HepG2 (cell line): ENCODE measurements at regions not wholly inside any gene's neighbourhood (a gene's known extent, or its start where the extent isn't known, plus 50 kb on each side); places are given as distances from the start of the nearest gene placed in this dataset.

Source experiments
- ATAC-seq: fragments of 200-7000 bp; cut with Tn5 transposase; 3 replicates; pipeline ENCODE4 v1.9.1; 2020; ENCODE audit warnings: mild to moderate bottlenecking, moderate library complexity
- BruUV-seq: library from RNA; stranded (reverse); fragments of 400-500 nt; replicated peaks from 2 replicates; lab custom pipeline; 2021; lab: Mats Ljungman, UMichigan
- CTCF ChIA-PET: fragments of 300-600 bp; formaldehyde crosslinking; extraction: SDS; loops from one replicate; lab custom pipeline; 2021; ENCODE audit warnings: low total read pairs, inconsistent platforms, low intra/inter-chr PET ratio; lab: Yijun Ruan, JAX
- POLR2A ChIA-PET: fragments of 350-600 bp; sonication (Branson Sonifier 250); formaldehyde crosslinking; loops from one replicate; lab custom pipeline; 2020; ENCODE audit warnings: antibody characterized with exemption, inconsistent platforms; lab: Yijun Ruan, JAX
- DNase-seq: peaks from one replicate; pipeline ENCODE4 v3.0.0-alpha.2; 2015; ENCODE audit warnings: low spot score
- FAIRE-seq: peaks from 3 replicates; lab custom pipeline; 2011; peaks lifted over from hg19 to GRCh38; lab: Jason Lieb, UNC
- H2AFZ ChIP-seq: one replicate; pipeline ENCODE4 v1.6.1; 2011; ENCODE audit warnings: low read length, inconsistent platforms
- H3K27ac ChIP-seq: fragments of 300-600 bp; 3 replicates; pipeline ENCODE4 v1.8.0; 2011; ENCODE audit warnings: mixed run types, mild to moderate bottlenecking, mixed read lengths, low read length, inconsistent platforms; ENCODE audit not compliant: insufficient read depth; ENCODE audit errors: extremely low read length
- H3K27me3 ChIP-seq, 2 experiments: fragments of 200-600 bp in 1 of 2; 2 replicates in 1 of 2; 3 replicates in 1 of 2; pipeline versions ENCODE4 v1.6.0 to v1.8.0; 2011; ENCODE audit warnings: low read length in 2 of 2, mild to moderate bottlenecking in 2 of 2, moderate library complexity in 2 of 2, inconsistent platforms in 1 of 2; ENCODE audit not compliant: insufficient read depth in 2 of 2, control insufficient read depth in 1 of 2
- H3K36me3 ChIP-seq, 2 experiments: fragments of 200-600 bp in 1 of 2; replicated peaks in 1 of 2; 2 replicates in 1 of 2; 3 replicates in 1 of 2; pipeline versions ENCODE4 v1.5.1 to v1.8.0; 2011; ENCODE audit warnings: low read length in 2 of 2, inconsistent platforms in 1 of 2; ENCODE audit not compliant: insufficient read depth in 2 of 2, control insufficient read depth in 1 of 2
- H3K4me1 ChIP-seq: 2 replicates; pipeline ENCODE4 v1.5.1; 2012; ENCODE audit warnings: low read length, inconsistent platforms; ENCODE audit not compliant: insufficient read depth
- H3K4me2 ChIP-seq: 2 replicates; pipeline ENCODE4 v1.6.0; 2011; ENCODE audit warnings: low read depth, low read length, inconsistent platforms
- H3K4me3 ChIP-seq, 3 experiments: fragments of 200-600 bp in 1 of 3; sonication (generic), shearing (Covaris generic) in 1 of 3; replicated peaks in 1 of 3; 2 replicates each; pipeline ENCODE4 v1.5.1; 2011 to 2016; ENCODE audit warnings: low read length in 3 of 3, inconsistent platforms in 2 of 3, low read depth in 2 of 3, mild to moderate bottlenecking in 2 of 3, control low read depth in 1 of 3, mixed read lengths in 1 of 3; ENCODE audit not compliant: insufficient read depth in 1 of 3
- H3K79me2 ChIP-seq: one replicate; pipeline ENCODE4 v1.6.1; 2011; ENCODE audit warnings: low read length, inconsistent platforms; ENCODE audit not compliant: insufficient read depth
- H3K9ac ChIP-seq: 2 replicates; pipeline ENCODE4 v1.6.0; 2011; ENCODE audit warnings: mild to moderate bottlenecking, low read depth, low read length, inconsistent platforms; ENCODE audit not compliant: insufficient read depth
- H3K9me3 ChIP-seq: 2 replicates; pipeline ENCODE4 v1.5.1; 2012; ENCODE audit warnings: mild to moderate bottlenecking, low read length
- H4K20me1 ChIP-seq: 2 replicates; pipeline ENCODE4 v1.6.0; 2011; ENCODE audit warnings: inconsistent platforms, mild to moderate bottlenecking, low read length, moderate library complexity; ENCODE audit not compliant: insufficient read depth
- AGO1 ChIP-seq: fragments of 200-400 bp; formaldehyde crosslinking; IDR thresholded peaks from 2 replicates; pipeline ENCODE4 v1.6.1; 2017; ENCODE audit warnings: mild to moderate bottlenecking, low read depth, low read length, moderate library complexity; ENCODE audit not compliant: poor library complexity, severe bottlenecking
- BRCA1 ChIP-seq: sonication (generic); formaldehyde crosslinking; IDR thresholded peaks from 2 replicates; pipeline ENCODE4 v1.4.0; 2020; ENCODE audit warnings: missing genetic modification reagents
- BRD4 ChIP-seq: sonication (generic); formaldehyde crosslinking; IDR thresholded peaks from 2 replicates; pipeline ENCODE4 v1.4.0; 2020; ENCODE audit warnings: missing genetic modification reagents
- EED ChIP-seq: sonication (generic); formaldehyde crosslinking; IDR thresholded peaks from 2 replicates; pipeline ENCODE4 v1.5.0; 2020; ENCODE audit warnings: mild to moderate bottlenecking, missing genetic modification reagents
- ESRRA ChIP-seq: sonication (generic); formaldehyde crosslinking; IDR thresholded peaks from 2 replicates; pipeline ENCODE4 v1.5.1; 2020; ENCODE audit warnings: mild to moderate bottlenecking, low read depth, missing genetic modification reagents
- ETV6 ChIP-seq: sonication (generic); formaldehyde crosslinking; conservative IDR thresholded peaks from 2 replicates; pipeline ENCODE4 v1.4.0; 2020; ENCODE audit warnings: missing genetic modification reagents
- FIP1L1 ChIP-seq: fragments of 200-400 bp; formaldehyde crosslinking; IDR thresholded peaks from 2 replicates; pipeline ENCODE4 v1.6.1; 2018; ENCODE audit warnings: low read depth, mild to moderate bottlenecking, low read length, moderate library complexity, borderline replicate concordance; ENCODE audit not compliant: insufficient read depth
- MZF1 ChIP-seq: sonication (generic); formaldehyde crosslinking; IDR thresholded peaks from 2 replicates; pipeline ENCODE4 v1.8.1; 2023; ENCODE audit warnings: mild to moderate bottlenecking, missing genetic modification reagents, borderline replicate concordance
- ZBTB3 ChIP-seq: sonication (generic); formaldehyde crosslinking; IDR thresholded peaks from 2 replicates; pipeline ENCODE4 v1.4.0; 2020; ENCODE audit warnings: low read depth, mild to moderate bottlenecking, moderate library complexity, missing genetic modification reagents, borderline replicate concordance
- ZIK1 ChIP-seq: sonication (generic); formaldehyde crosslinking; IDR thresholded peaks from 2 replicates; pipeline ENCODE4 v1.5.0; 2020; ENCODE audit warnings: mild to moderate bottlenecking, low read depth, missing genetic modification reagents, borderline replicate concordance
- ZKSCAN1 ChIP-seq: fragments of 150-350 bp; IDR thresholded peaks from 2 replicates; pipeline ENCODE4 v1.6.1; 2014; ENCODE audit warnings: low read length
- ZNF251 ChIP-seq: sonication (generic); formaldehyde crosslinking; IDR thresholded peaks from 2 replicates; pipeline ENCODE4 v1.9.0; 2021; ENCODE audit warnings: mild to moderate bottlenecking, missing genetic modification reagents
- ZNF788 ChIP-seq: sonication (generic); formaldehyde crosslinking; IDR thresholded peaks from 2 replicates; pipeline ENCODE4 v1.5.0; 2020; ENCODE audit warnings: mild to moderate bottlenecking, missing genetic modification reagents, borderline replicate concordance
- WGBS: methylation state at CpG from one replicate; pipeline ENCODE4 v1.1.6; 2017; ENCODE audit warnings: low lambda C conversion rate; 5-methylcytosine and 5-hydroxymethylcytosine counted together
- in situ Hi-C: cut with HindIII; loops from 2 replicates; pipeline ENCODE4 v1.10.0; 2017; ENCODE audit warnings: low pct_unique_long_range_greater_than_20kb; ENCODE audit not compliant: extremely low pct_ligation_motif_present
- intact Hi-C: fragments of 100-400 bp; cut with micrococcal nuclease; formaldehyde crosslinking; loops from one replicate; pipeline ENCODE4 v1.10.0; 2022; ENCODE audit not compliant: unreplicated experiment
- TF ChIP-seq, protein P1 (sequence below): fragments of 450-650 bp; IDR thresholded peaks from 2 replicates; pipeline ENCODE4 v1.6.1; 2016
- TF ChIP-seq, protein P2 (sequence below): sonication (generic); formaldehyde crosslinking; IDR thresholded peaks from 2 replicates; pipeline ENCODE4 v1.4.0; 2020; ENCODE audit warnings: missing genetic modification reagents
- TF ChIP-seq, protein P3 (sequence below), 2 experiments: sonication (generic) in 1 of 2; formaldehyde crosslinking in 1 of 2; IDR thresholded peaks; 2 replicates each; pipeline versions ENCODE4 v1.4.0 to v1.6.1; 2018 to 2020; ENCODE audit warnings: missing genetic modification reagents in 2 of 2, borderline replicate concordance in 1 of 2, low read depth in 1 of 2, mild to moderate bottlenecking in 1 of 2, missing biosample characterization in 1 of 2

DNA sequence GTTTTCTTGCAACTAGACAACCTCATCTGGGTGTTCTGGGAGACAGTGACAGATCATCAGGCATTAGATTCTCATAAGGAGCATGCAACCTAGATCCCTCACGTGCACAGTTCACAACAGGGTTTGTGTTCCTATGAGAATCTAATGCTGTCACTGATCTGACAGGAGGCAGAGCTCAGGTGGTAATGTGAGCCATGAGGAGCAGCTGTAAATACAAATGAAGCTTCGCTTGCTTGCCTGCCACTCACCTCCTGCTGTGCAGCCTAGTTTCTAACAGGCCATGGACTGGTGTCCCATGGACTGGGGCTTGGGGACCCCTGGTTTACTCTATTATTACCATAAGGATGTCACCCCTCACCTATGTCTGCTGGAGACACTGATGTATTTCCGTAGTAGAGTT is 166.8 kb downstream of the PSAT1 start:
- no peaks in the 10 kb centered on the region for H4K20me1 ChIP-seq
- DNase-seq (no peak), FAIRE-seq (no peak), ATAC-seq (no peak)
- BruUV-seq, result no TSS peak
- no peak overlapping the region for H3K4me3 ChIP-seq
- H3K9ac ChIP-seq, result no peak overlapping the region
- no peaks in the 10 kb centered on the region for H3K4me1 ChIP-seq
- H2AFZ ChIP-seq, result no peak overlapping the region
- POLR2A ChIA-PET, result no interaction called here
- no peaks in the 10 kb centered on the region for H3K9me3 ChIP-seq
- 19% methylated on average over 2 of the region's 3 CpGs for WGBS
- CTCF ChIA-PET, result no interaction called here
- H3K27ac ChIP-seq, result no peak overlapping the region
- intact Hi-C loops, result no loop called here
- no peak overlapping the region for H3K4me2 ChIP-seq
- H3K79me2 ChIP-seq, result no peaks in the 10 kb centered on the region
- H3K27me3 ChIP-seq, result no peaks in the 10 kb centered on the region
- in situ Hi-C loops, result no loop called here
- H3K36me3 ChIP-seq, result no peaks in the 10 kb centered on the region
- TF ChIP-seq MZF1 (CRISPR knock-in tag), result no peak
- TF ChIP-seq ZNF788 (CRISPR knock-in tag), result no peak
- no peak for TF ChIP-seq ESRRA (CRISPR knock-in tag)
- no peak for TF ChIP-seq BRD4
- no peak for TF ChIP-seq AGO1
- TF ChIP-seq ZNF251 (CRISPR knock-in tag), result no peak
- no peak for TF ChIP-seq ETV6 (CRISPR knock-in tag)
- no peak for TF ChIP-seq EED (CRISPR knock-in tag)
- TF ChIP-seq, protein P1, sequence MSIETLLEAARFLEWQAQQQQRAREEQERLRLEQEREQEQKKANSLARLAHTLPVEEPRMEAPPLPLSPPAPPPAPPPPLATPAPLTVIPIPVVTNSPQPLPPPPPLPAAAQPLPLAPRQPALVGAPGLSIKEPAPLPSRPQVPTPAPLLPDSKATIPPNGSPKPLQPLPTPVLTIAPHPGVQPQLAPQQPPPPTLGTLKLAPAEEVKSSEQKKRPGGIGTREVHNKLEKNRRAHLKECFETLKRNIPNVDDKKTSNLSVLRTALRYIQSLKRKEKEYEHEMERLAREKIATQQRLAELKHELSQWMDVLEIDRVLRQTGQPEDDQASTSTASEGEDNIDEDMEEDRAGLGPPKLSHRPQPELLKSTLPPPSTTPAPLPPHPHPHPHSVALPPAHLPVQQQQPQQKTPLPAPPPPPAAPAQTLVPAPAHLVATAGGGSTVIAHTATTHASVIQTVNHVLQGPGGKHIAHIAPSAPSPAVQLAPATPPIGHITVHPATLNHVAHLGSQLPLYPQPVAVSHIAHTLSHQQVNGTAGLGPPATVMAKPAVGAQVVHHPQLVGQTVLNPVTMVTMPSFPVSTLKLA, result no peak
- TF ChIP-seq ZIK1 (CRISPR knock-in tag), result no peak
- TF ChIP-seq, protein P2, sequence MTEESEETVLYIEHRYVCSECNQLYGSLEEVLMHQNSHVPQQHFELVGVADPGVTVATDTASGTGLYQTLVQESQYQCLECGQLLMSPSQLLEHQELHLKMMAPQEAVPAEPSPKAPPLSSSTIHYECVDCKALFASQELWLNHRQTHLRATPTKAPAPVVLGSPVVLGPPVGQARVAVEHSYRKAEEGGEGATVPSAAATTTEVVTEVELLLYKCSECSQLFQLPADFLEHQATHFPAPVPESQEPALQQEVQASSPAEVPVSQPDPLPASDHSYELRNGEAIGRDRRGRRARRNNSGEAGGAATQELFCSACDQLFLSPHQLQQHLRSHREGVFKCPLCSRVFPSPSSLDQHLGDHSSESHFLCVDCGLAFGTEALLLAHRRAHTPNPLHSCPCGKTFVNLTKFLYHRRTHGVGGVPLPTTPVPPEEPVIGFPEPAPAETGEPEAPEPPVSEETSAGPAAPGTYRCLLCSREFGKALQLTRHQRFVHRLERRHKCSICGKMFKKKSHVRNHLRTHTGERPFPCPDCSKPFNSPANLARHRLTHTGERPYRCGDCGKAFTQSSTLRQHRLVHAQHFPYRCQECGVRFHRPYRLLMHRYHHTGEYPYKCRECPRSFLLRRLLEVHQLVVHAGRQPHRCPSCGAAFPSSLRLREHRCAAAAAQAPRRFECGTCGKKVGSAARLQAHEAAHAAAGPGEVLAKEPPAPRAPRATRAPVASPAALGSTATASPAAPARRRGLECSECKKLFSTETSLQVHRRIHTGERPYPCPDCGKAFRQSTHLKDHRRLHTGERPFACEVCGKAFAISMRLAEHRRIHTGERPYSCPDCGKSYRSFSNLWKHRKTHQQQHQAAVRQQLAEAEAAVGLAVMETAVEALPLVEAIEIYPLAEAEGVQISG (CRISPR knock-in tag), result no peak
- TF ChIP-seq ZBTB3 (CRISPR knock-in tag), result no peak
- TF ChIP-seq, protein P3, sequence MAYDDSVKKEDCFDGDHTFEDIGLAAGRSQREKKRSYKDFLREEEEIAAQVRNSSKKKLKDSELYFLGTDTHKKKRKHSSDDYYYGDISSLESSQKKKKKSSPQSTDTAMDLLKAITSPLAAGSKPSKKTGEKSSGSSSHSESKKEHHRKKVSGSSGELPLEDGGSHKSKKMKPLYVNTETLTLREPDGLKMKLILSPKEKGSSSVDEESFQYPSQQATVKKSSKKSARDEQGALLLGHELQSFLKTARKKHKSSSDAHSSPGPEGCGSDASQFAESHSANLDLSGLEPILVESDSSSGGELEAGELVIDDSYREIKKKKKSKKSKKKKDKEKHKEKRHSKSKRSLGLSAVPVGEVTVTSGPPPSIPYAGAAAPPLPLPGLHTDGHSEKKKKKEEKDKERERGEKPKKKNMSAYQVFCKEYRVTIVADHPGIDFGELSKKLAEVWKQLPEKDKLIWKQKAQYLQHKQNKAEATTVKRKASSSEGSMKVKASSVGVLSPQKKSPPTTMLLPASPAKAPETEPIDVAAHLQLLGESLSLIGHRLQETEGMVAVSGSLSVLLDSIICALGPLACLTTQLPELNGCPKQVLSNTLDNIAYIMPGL (CRISPR knock-in tag; IDR thresholded peaks at IDR 0.05; ENCODE audit: borderline replicate concordance in 1 of 2, low read depth in 1 of 2), result no peak
- TF ChIP-seq BRCA1 (CRISPR knock-in tag), result no peak
- no peak for TF ChIP-seq ZKSCAN1
- TF ChIP-seq FIP1L1, result no peak
